Astrocyte of the hippocampus (primary cell): ENCODE measurements at regions not wholly inside any gene's neighbourhood (a gene's known extent, or its start where the extent isn't known, plus 50 kb on each side); places are given as distances from the start of the nearest gene placed in this dataset.

Source experiments
- DNase-seq: peaks from one replicate; pipeline ENCODE4 v3.0.0; 2011; ENCODE audit warnings: low read depth, low spot score

- no peak for DNase-seq
Measured at GRCh38 chr22:48803171-48803947, 1024.3 kb downstream of the BRD1 start.

- no peak for DNase-seq
Measured at GRCh38 chr22:48802576-48802975, 1025.1 kb downstream of the BRD1 start.

GRCh38 chr22:48800886-48801607 lies 1026.6 kb downstream of the BRD1 start:
- no peak for DNase-seq

GRCh38 chr22:48800036-48800885 lies 1027.4 kb downstream of the BRD1 start:
- no peak for DNase-seq

GRCh38 chr22:48799227-48799970 lies 1028.3 kb downstream of the BRD1 start:
- no peak for DNase-seq

GRCh38 chr22:48798281-48799226 lies 1029.1 kb downstream of the BRD1 start:
- no peak for DNase-seq

GRCh38 chr22:48797731-48798130 lies 1029.9 kb downstream of the BRD1 start:
- no peak for DNase-seq

GRCh38 chr22:48796310-48797015 lies 1031.2 kb downstream of the BRD1 start:
- no peak for DNase-seq

- no peak for DNase-seq
Measured at GRCh38 chr22:48795664-48796063, 1032.0 kb downstream of the BRD1 start.

GRCh38 chr22:48794906-48795305 lies 1032.8 kb downstream of the BRD1 start:
- DNase-seq: no peak

- DNase-seq: no peak
Measured at GRCh38 chr22:48793949-48794348, 1033.7 kb downstream of the BRD1 start.

GRCh38 chr22:48786679-48786996 lies 1041.0 kb downstream of the BRD1 start:
- no peak for DNase-seq

- DNase-seq: no peak
Measured at GRCh38 chr22:48785792-48786678, 1041.6 kb downstream of the BRD1 start.

GRCh38 chr22:48784701-48785503 lies 1042.8 kb downstream of the BRD1 start:
- no peak for DNase-seq

- no peak for DNase-seq
Measured at GRCh38 chr22:48783821-48784266, 1043.8 kb downstream of the BRD1 start.

GRCh38 chr22:48782811-48783511 lies 1044.7 kb downstream of the BRD1 start:
- DNase-seq: no peak

- no peak for DNase-seq
Measured at GRCh38 chr22:48782326-48782725, 1045.3 kb downstream of the BRD1 start.
